ENCODE measurements at regions not wholly inside any gene's neighbourhood (a gene's known extent, or its start where the extent isn't known, plus 50 kb on each side); places are given as distances from the start of the nearest gene placed in this dataset.

- WGBS, 2 donors (ENCODE audit: low coverage in 1 of 2), result 51 to 85% methylated on average over 4 to 6 of the region's 6 CpGs
- TF ChIP-seq EP300 (IDR thresholded peaks at IDR 0.05; ENCODE audit: low read depth) (no peak), CTCF (IDR thresholded peaks at IDR 0.05) (no peak), POLR2AphosphoS5 (IDR thresholded peaks at IDR 0.05) (no peak), POLR2A (IDR thresholded peaks at IDR 0.05) (no peak)
- no peaks in the 10 kb centered on the region for H3K9me3 ChIP-seq
- no peaks in the 10 kb centered on the region for H3K36me3 ChIP-seq
- in situ Hi-C loops (cut with MboI; ENCODE audit: low pct_ligation_motif_present in 1 of 4, low pct_unique_long_range_greater_than_20kb in 1 of 4, low sequenced_read_pairs in 3 of 4) (loop anchor here in 2 of 4 donors (25.0 kb wide), 1 partner anchor 347 kb away; no protein-coding TSS in a partner anchor), intact Hi-C loops (cut with DNase I; ENCODE audit: low total_unique reads) (no loop called here)
- H3K4me3 ChIP-seq, result no peak overlapping the region
- no peak for DNase-seq
- peaks cover 0 to 4% (median 0%) of the 10 kb centered on the region in 4 donors for H3K4me1 ChIP-seq
- no peaks in the 10 kb centered on the region for H3K27me3 ChIP-seq
- no peak overlapping the region for H3K27ac ChIP-seq
Measured at GRCh38 chr7:35533902-35534301, 161.0 kb downstream of the HERPUD2 start.

GRCh38 chr7:35530124-35531109 lies 164.5 kb downstream of the HERPUD2 start:
- TF ChIP-seq EP300 (IDR thresholded peaks at IDR 0.05; ENCODE audit: low read depth) (no peak), CTCF (IDR thresholded peaks at IDR 0.05) (no peak), POLR2AphosphoS5 (IDR thresholded peaks at IDR 0.05) (no peak), POLR2A (IDR thresholded peaks at IDR 0.05) (no peak)
- intact Hi-C loops (cut with DNase I; ENCODE audit: low total_unique reads) (no loop called here), in situ Hi-C loops (cut with MboI; ENCODE audit: low pct_ligation_motif_present in 1 of 4, low pct_unique_long_range_greater_than_20kb in 1 of 4, low sequenced_read_pairs in 3 of 4) (loop anchor here in 2 of 4 donors (25.0 kb wide), 1 partner anchor 343 kb away; no protein-coding TSS in a partner anchor)
- Histone ChIP-seq H3K4me3 (no peak overlapping the region), H3K27ac (no peak overlapping the region), H3K36me3 (no peaks in the 10 kb centered on the region), H3K4me1 (no peaks in the 10 kb centered on the region), H3K9me3 (no peaks in the 10 kb centered on the region), H3K27me3 (no peaks in the 10 kb centered on the region)
- no peak for DNase-seq
- WGBS, 2 donors (ENCODE audit: low coverage in 1 of 2), result 75 to 86% methylated on average over 5 to 16 of the region's 16 CpGs

- H3K27me3 ChIP-seq, result no peaks in the 10 kb centered on the region
- H3K9me3 ChIP-seq, result no peaks in the 10 kb centered on the region
- WGBS, 2 donors (ENCODE audit: low coverage in 1 of 2), result 78 to 100% methylated on average over 1 to 6 of the region's 6 CpGs
- no peaks in the 10 kb centered on the region for H3K4me1 ChIP-seq
- no peaks in the 10 kb centered on the region for H3K36me3 ChIP-seq
- H3K4me3 ChIP-seq, result no peak overlapping the region
- intact Hi-C loops (cut with DNase I; ENCODE audit: low total_unique reads) (no loop called here), in situ Hi-C loops (cut with MboI; ENCODE audit: low pct_ligation_motif_present in 1 of 4, low pct_unique_long_range_greater_than_20kb in 1 of 4, low sequenced_read_pairs in 3 of 4) (loop anchor here in 2 of 4 donors (25.0 kb wide), 1 partner anchor 342 kb away; no protein-coding TSS in a partner anchor)
- TF ChIP-seq CTCF (IDR thresholded peaks at IDR 0.05) (no peak), POLR2AphosphoS5 (IDR thresholded peaks at IDR 0.05) (no peak), EP300 (IDR thresholded peaks at IDR 0.05; ENCODE audit: low read depth) (no peak), POLR2A (IDR thresholded peaks at IDR 0.05) (no peak)
- no peak overlapping the region for H3K27ac ChIP-seq
- DNase-seq, result no peak
Measured at GRCh38 chr7:35529713-35530112, 165.2 kb downstream of the HERPUD2 start.

GRCh38 chr7:35528381-35528977 lies 166.5 kb downstream of the HERPUD2 start:
- Histone ChIP-seq H3K4me1 (no peaks in the 10 kb centered on the region), H3K9me3 (no peaks in the 10 kb centered on the region), H3K4me3 (no peak overlapping the region), H3K27ac (no peak overlapping the region), H3K36me3 (no peaks in the 10 kb centered on the region), H3K27me3 (peaks cover 11% of the 10 kb centered on the region)
- in situ Hi-C loops (cut with MboI; ENCODE audit: low pct_ligation_motif_present in 1 of 4, low pct_unique_long_range_greater_than_20kb in 1 of 4, low sequenced_read_pairs in 3 of 4) (loop anchor here in 2 of 4 donors (25.0 kb wide), 1 partner anchor 341 kb away; no protein-coding TSS in a partner anchor), intact Hi-C loops (cut with DNase I; ENCODE audit: low total_unique reads) (no loop called here)
- TF ChIP-seq POLR2AphosphoS5 (IDR thresholded peaks at IDR 0.05) (no peak), POLR2A (IDR thresholded peaks at IDR 0.05) (no peak), EP300 (IDR thresholded peaks at IDR 0.05; ENCODE audit: low read depth) (no peak), CTCF (IDR thresholded peaks at IDR 0.05) (no peak)
- DNase-seq, result no peak
- WGBS, 2 donors (ENCODE audit: low coverage in 1 of 2), result 81 to 87% methylated on average over 6 to 8 of the region's 8 CpGs

Measured in transverse colon (tissue), 4 donors.